ENCODE measurements at regions not wholly inside any gene's neighbourhood (a gene's known extent, or its start where the extent isn't known, plus 50 kb on each side); places are given as distances from the start of the nearest gene placed in this dataset.

DNA sequence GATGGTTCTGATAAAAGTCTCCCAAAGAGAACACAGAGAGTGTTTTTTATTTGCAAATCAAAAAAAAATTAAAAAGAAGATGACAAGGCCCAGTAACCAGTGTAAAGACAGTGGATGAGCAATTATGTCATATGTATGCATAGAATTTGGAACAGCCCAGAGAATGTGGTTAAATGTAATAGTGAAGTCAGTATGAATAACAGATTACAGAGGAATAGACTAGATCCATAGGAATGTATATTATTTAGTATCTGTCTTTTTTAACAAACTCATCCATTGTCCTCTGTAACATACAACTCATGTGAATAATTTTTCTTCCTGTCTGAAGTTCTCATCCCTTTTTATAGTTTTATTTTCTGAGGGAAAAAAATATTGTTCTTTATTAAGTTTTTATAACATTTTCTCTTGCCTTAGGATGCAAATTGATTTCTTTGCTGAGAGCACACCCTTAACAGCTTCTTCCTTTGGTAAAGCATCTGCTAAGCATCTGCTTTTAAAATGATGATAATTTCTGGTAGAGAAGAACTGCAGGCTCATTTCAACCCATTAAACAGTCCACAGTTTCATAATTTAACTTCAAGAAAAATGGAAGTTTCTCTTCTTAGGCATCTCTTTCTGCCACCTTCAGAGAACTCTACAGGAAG, 266.5 kb upstream of the MTNR1B start:
- no peak for ATAC-seq
- no peak for DNase-seq
- H3K9me3 Mint-ChIP-seq (ENCODE audit: insufficient read depth) = peaks cover 11% of the 10 kb centered on the region
- POLR2A ChIA-PET = no interaction called here
- CTCF ChIA-PET = no interaction called here
- H3K4me1 Mint-ChIP-seq (ENCODE audit: low read depth) = no peaks in the 10 kb centered on the region
- H3K27ac Mint-ChIP-seq = no peak overlapping the region
- H3K27me3 Mint-ChIP-seq (ENCODE audit: low read depth) = no peaks in the 10 kb centered on the region
- H3K36me3 Mint-ChIP-seq (ENCODE audit: low read depth) = no peaks in the 10 kb centered on the region
- H3K4me3 Mint-ChIP-seq = no peak overlapping the region

- Mint-ChIP-seq H3K4me1 (ENCODE audit: low read depth) (no peaks in the 10 kb centered on the region), H3K36me3 (ENCODE audit: low read depth) (no peaks in the 10 kb centered on the region), H3K9me3 (ENCODE audit: insufficient read depth) (peaks cover 11% of the 10 kb centered on the region), H3K4me3 (no peak overlapping the region), H3K27me3 (ENCODE audit: low read depth) (no peaks in the 10 kb centered on the region), H3K27ac (no peak overlapping the region)
- no peak for DNase-seq
- POLR2A ChIA-PET = no interaction called here
- CTCF ChIA-PET = no interaction called here
- no peak for ATAC-seq
Observed at GRCh38 chr11:92703449-92703830, 266.0 kb upstream of the MTNR1B start.

GRCh38 chr11:92707173-92707619, 262.3 kb upstream of the MTNR1B start:
- ChIA-PET CTCF (no interaction called here), POLR2A (no interaction called here)
- DNase-seq (no peak), ATAC-seq (no peak)
- no peaks in the 10 kb centered on the region for H3K27me3 Mint-ChIP-seq (ENCODE audit: low read depth)
- H3K4me1 Mint-ChIP-seq (ENCODE audit: low read depth) = no peaks in the 10 kb centered on the region
- no peak overlapping the region for H3K27ac Mint-ChIP-seq
- peaks cover 11% of the 10 kb centered on the region for H3K9me3 Mint-ChIP-seq (ENCODE audit: insufficient read depth)
- H3K4me3 Mint-ChIP-seq = no peak overlapping the region
- no peaks in the 10 kb centered on the region for H3K36me3 Mint-ChIP-seq (ENCODE audit: low read depth)

GRCh38 chr11:92707665-92708064, 261.8 kb upstream of the MTNR1B start:
- DNase-seq (no peak), ATAC-seq (no peak)
- Mint-ChIP-seq H3K27me3 (ENCODE audit: low read depth) (no peaks in the 10 kb centered on the region), H3K4me1 (ENCODE audit: low read depth) (no peaks in the 10 kb centered on the region), H3K27ac (no peak overlapping the region), H3K9me3 (ENCODE audit: insufficient read depth) (peaks cover 11% of the 10 kb centered on the region), H3K36me3 (ENCODE audit: low read depth) (no peaks in the 10 kb centered on the region), H3K4me3 (no peak overlapping the region)
- POLR2A ChIA-PET = no interaction called here
- CTCF ChIA-PET = no interaction called here

DNA sequence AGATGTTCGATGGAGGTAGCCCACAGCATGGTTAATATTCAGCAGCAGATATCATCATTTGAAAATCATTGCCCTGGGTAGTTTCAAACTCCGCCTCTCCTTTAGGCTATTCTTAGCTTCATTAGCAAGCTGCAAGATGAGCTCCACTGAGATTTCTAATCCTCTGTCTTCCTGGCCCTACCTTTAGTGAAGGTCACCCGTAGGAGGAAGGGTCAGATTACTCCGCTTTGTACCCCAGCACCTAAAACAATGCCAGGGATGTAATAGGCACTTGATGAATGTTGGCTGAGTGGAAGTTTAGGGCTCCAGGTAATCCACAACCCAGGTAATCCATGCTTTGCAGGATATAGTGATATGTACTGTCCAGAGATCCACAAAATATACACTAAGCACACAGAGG, 260.1 kb upstream of the MTNR1B start:
- H3K27me3 Mint-ChIP-seq (ENCODE audit: low read depth) = no peaks in the 10 kb centered on the region
- DNase-seq = no peak
- H3K9me3 Mint-ChIP-seq (ENCODE audit: insufficient read depth) = peaks cover 11% of the 10 kb centered on the region
- no peak overlapping the region for H3K4me3 Mint-ChIP-seq
- ChIA-PET CTCF (no interaction called here), POLR2A (no interaction called here)
- no peaks in the 10 kb centered on the region for H3K4me1 Mint-ChIP-seq (ENCODE audit: low read depth)
- no peaks in the 10 kb centered on the region for H3K36me3 Mint-ChIP-seq (ENCODE audit: low read depth)
- no peak overlapping the region for H3K27ac Mint-ChIP-seq
- no peak for ATAC-seq

GRCh38 chr11:92711926-92712325, 257.5 kb upstream of the MTNR1B start:
- no peaks in the 10 kb centered on the region for H3K36me3 Mint-ChIP-seq (ENCODE audit: low read depth)
- no peak overlapping the region for H3K4me3 Mint-ChIP-seq
- DNase-seq (no peak), ATAC-seq (no peak)
- peaks cover 1% of the 10 kb centered on the region for H3K9me3 Mint-ChIP-seq (ENCODE audit: insufficient read depth)
- ChIA-PET POLR2A (no interaction called here), CTCF (interaction anchor here (0.7 kb wide), 1 partner anchor 514 kb away, joined by 5 read pairs; no protein-coding TSS in a partner anchor)
- H3K27me3 Mint-ChIP-seq (ENCODE audit: low read depth) = no peaks in the 10 kb centered on the region
- H3K4me1 Mint-ChIP-seq (ENCODE audit: low read depth) = no peaks in the 10 kb centered on the region
- H3K27ac Mint-ChIP-seq = no peak overlapping the region

- ChIA-PET POLR2A (no interaction called here), CTCF (no interaction called here)
- Mint-ChIP-seq H3K4me3 (no peak overlapping the region), H3K9me3 (ENCODE audit: insufficient read depth) (no peaks in the 10 kb centered on the region), H3K36me3 (ENCODE audit: low read depth) (no peaks in the 10 kb centered on the region), H3K4me1 (ENCODE audit: low read depth) (no peaks in the 10 kb centered on the region), H3K27me3 (ENCODE audit: low read depth) (no peaks in the 10 kb centered on the region), H3K27ac (no peak overlapping the region)
- DNase-seq (no peak), ATAC-seq (no peak)
Observed at GRCh38 chr11:92714111-92714510, 255.3 kb upstream of the MTNR1B start.

- H3K27ac Mint-ChIP-seq = no peak overlapping the region
- POLR2A ChIA-PET = no interaction called here
- no peak overlapping the region for H3K4me3 Mint-ChIP-seq
- no peaks in the 10 kb centered on the region for H3K27me3 Mint-ChIP-seq (ENCODE audit: low read depth)
- CTCF ChIA-PET = no interaction called here
- no peak for DNase-seq
- no peaks in the 10 kb centered on the region for H3K4me1 Mint-ChIP-seq (ENCODE audit: low read depth)
- H3K36me3 Mint-ChIP-seq (ENCODE audit: low read depth) = no peaks in the 10 kb centered on the region
- H3K9me3 Mint-ChIP-seq (ENCODE audit: insufficient read depth) = no peaks in the 10 kb centered on the region
- ATAC-seq = no peak
Observed at GRCh38 chr11:92717240-92717639, 252.2 kb upstream of the MTNR1B start.

DNA sequence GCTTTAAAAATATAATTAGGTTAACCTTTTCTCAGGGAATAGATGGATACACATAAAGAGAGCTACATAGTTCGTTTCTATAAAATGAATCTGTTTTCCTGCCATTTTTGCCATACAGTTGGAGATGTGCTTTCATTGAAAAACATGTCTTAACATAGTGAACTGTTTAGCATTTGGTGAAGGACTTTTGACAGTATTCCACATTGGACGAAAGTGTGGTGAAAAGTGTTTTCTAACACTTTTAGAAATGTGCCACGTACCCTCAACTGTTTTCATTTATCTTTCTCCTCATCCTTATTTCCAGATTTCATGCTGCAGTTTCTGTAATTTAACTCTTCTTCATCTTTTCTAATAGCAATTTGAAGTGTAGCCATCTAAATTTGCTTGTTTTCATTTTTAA, 249.1 kb upstream of the MTNR1B start:
- ATAC-seq (no peak), DNase-seq (no peak)
- Mint-ChIP-seq H3K9me3 (ENCODE audit: insufficient read depth) (peaks cover 6% of the 10 kb centered on the region), H3K4me3 (no peak overlapping the region), H3K27ac (no peak overlapping the region), H3K4me1 (ENCODE audit: low read depth) (no peaks in the 10 kb centered on the region), H3K36me3 (ENCODE audit: low read depth) (no peaks in the 10 kb centered on the region), H3K27me3 (ENCODE audit: low read depth) (no peaks in the 10 kb centered on the region)
- ChIA-PET CTCF (no interaction called here), POLR2A (no interaction called here)

DNA sequence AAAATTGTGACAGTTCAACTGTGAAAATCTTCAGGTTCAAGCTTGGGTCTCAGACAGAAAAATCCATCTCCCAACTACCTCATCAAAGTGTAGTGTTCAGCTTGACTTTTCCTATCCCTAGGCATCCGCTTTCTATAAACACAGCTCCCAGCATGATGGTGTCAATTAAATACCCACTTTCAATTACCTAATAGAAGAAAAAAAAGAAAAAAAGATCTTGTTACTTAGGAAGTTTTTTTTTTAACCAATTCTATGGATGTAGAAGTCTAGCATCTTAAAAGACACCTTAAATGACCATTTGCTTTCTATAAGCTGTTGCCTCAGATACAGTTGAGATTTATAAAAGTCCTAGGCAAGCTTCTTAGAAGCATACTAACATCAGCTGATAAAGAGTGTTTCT, 244.1 kb upstream of the MTNR1B start:
- ChIA-PET CTCF (no interaction called here), POLR2A (no interaction called here)
- H3K27me3 Mint-ChIP-seq (ENCODE audit: low read depth) = no peaks in the 10 kb centered on the region
- DNase-seq = no peak
- H3K36me3 Mint-ChIP-seq (ENCODE audit: low read depth) = no peaks in the 10 kb centered on the region
- H3K4me3 Mint-ChIP-seq = no peak overlapping the region
- no peak overlapping the region for H3K27ac Mint-ChIP-seq
- ATAC-seq = no peak
- peaks cover 6% of the 10 kb centered on the region for H3K9me3 Mint-ChIP-seq (ENCODE audit: insufficient read depth)
- no peaks in the 10 kb centered on the region for H3K4me1 Mint-ChIP-seq (ENCODE audit: low read depth)

GRCh38 chr11:92727123-92727522, 242.3 kb upstream of the MTNR1B start:
- Mint-ChIP-seq H3K4me3 (no peak overlapping the region), H3K27ac (no peak overlapping the region), H3K9me3 (ENCODE audit: insufficient read depth) (peaks cover 6% of the 10 kb centered on the region), H3K4me1 (ENCODE audit: low read depth) (no peaks in the 10 kb centered on the region), H3K27me3 (ENCODE audit: low read depth) (no peaks in the 10 kb centered on the region), H3K36me3 (ENCODE audit: low read depth) (no peaks in the 10 kb centered on the region)
- ATAC-seq (no peak), DNase-seq (no peak)
- POLR2A ChIA-PET = no interaction called here
- CTCF ChIA-PET = no interaction called here

DNA sequence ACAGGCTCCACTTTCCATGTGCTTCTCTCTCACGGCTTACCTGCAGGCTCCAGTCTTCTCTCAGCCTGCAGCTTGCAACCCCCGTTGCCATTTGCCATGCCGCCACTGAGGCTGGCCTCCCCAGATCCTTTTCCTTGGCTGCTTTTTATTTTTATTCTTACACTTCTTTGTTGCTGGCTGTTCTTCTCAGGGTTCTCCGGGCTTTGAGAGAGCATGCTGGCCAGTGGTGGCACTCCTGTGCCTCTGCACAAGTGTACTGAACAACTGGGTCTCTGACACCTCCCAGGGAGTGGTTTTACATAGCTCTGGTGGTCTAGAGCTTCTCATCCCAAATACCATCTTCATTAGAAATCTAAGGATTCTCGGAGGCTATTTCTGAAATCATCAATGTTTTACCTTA, 241.7 kb upstream of the MTNR1B start:
- no peak overlapping the region for H3K4me3 Mint-ChIP-seq
- ATAC-seq (no peak), DNase-seq (no peak)
- ChIA-PET POLR2A (no interaction called here), CTCF (no interaction called here)
- no peaks in the 10 kb centered on the region for H3K4me1 Mint-ChIP-seq (ENCODE audit: low read depth)
- H3K9me3 Mint-ChIP-seq (ENCODE audit: insufficient read depth) = peaks cover 6% of the 10 kb centered on the region
- no peaks in the 10 kb centered on the region for H3K27me3 Mint-ChIP-seq (ENCODE audit: low read depth)
- H3K36me3 Mint-ChIP-seq (ENCODE audit: low read depth) = no peaks in the 10 kb centered on the region
- no peak overlapping the region for H3K27ac Mint-ChIP-seq

DNA sequence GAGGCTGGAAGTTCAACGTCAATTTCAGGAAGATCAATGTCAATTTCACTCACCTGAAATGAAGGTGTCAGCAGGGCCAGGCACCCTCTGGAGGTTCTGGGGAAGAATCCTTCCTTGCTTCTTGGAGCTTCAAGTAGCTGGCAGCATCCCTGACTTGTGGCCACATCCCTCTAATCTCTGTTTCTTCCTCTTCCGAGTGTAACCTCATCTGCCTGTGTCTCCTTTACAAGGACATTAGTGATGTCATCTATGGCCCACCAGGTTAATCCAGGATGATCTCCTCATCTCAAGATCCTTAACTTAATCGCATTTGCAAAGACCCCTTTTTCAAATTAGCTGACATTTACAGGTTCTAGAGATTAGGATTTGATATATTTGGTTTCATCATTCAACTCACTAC, 240.8 kb upstream of the MTNR1B start:
- ChIA-PET POLR2A (no interaction called here), CTCF (no interaction called here)
- DNase-seq (no peak), ATAC-seq (no peak)
- H3K36me3 Mint-ChIP-seq (ENCODE audit: low read depth) = no peaks in the 10 kb centered on the region
- no peak overlapping the region for H3K27ac Mint-ChIP-seq
- H3K4me3 Mint-ChIP-seq = no peak overlapping the region
- H3K4me1 Mint-ChIP-seq (ENCODE audit: low read depth) = no peaks in the 10 kb centered on the region
- no peaks in the 10 kb centered on the region for H3K9me3 Mint-ChIP-seq (ENCODE audit: insufficient read depth)
- H3K27me3 Mint-ChIP-seq (ENCODE audit: low read depth) = no peaks in the 10 kb centered on the region

Measured in activated CD8-positive, alpha-beta T cell treated with anti-CD3 and anti-CD28 coated beads, Interleukin-2, amount 10 ng/mL, durations not matched to agents 7 days and 5 days (primary cell).